ENCODE measurements at regions not wholly inside any gene's neighbourhood (a gene's known extent, or its start where the extent isn't known, plus 50 kb on each side); places are given as distances from the start of the nearest gene placed in this dataset.

DNA sequence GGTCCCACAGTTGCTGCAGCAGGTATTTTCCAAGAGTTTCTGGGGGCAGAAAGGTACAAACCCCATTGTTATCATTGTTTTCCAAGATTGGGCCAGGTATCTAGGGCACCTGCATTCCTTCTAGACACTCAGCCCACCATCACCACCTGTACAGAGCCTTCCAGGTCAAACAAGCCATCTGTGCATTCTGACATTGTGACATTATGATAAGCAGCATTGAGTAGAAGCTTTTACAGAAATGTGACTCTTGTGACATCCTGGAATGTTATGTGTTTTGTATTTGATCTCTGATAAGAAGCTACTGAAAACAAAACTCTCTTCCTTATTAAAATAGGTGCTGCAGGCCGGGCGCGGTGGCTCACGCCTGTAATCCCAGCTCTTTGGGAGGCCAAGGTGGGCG lies 128.1 kb upstream of the CCN2 start:
- ATAC-seq (ENCODE audit: low FRiP score), result no peak
- TF ChIP-seq, protein P1, sequence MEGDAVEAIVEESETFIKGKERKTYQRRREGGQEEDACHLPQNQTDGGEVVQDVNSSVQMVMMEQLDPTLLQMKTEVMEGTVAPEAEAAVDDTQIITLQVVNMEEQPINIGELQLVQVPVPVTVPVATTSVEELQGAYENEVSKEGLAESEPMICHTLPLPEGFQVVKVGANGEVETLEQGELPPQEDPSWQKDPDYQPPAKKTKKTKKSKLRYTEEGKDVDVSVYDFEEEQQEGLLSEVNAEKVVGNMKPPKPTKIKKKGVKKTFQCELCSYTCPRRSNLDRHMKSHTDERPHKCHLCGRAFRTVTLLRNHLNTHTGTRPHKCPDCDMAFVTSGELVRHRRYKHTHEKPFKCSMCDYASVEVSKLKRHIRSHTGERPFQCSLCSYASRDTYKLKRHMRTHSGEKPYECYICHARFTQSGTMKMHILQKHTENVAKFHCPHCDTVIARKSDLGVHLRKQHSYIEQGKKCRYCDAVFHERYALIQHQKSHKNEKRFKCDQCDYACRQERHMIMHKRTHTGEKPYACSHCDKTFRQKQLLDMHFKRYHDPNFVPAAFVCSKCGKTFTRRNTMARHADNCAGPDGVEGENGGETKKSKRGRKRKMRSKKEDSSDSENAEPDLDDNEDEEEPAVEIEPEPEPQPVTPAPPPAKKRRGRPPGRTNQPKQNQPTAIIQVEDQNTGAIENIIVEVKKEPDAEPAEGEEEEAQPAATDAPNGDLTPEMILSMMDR (IDR thresholded peaks at IDR 0.05), result no peak
- no peak for DNase-seq (ENCODE audit: low spot score)

- ATAC-seq (ENCODE audit: low FRiP score) (no peak), DNase-seq (ENCODE audit: low spot score) (no peak)
- TF ChIP-seq, protein P1 (IDR thresholded peaks at IDR 0.05), result no peak
These were observed 125.3 kb upstream of the CCN2 start for GRCh38 chr6:132076452-132076851.

DNA sequence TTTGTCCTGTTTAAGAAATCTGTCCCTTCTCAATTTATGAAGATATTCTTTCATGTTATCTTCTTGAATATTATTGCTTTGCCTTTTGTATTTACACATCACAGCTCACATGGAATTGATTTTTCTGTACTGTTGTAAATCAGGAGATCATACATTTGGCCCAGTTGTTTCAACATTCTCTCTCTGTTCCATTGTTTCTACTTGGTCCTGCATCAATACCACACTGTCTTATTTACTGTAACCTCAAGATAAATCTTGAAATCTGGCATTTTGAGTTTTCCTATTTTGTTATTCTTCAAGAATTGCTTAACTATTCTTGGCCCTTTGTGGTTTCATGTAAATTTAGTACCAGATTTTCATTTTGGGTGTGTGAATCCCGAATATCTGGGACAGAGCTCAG lies 121.7 kb upstream of the CCN2 start:
- TF ChIP-seq, protein P1 (IDR thresholded peaks at IDR 0.05), result no peak
- ATAC-seq (ENCODE audit: low FRiP score) (no peak), DNase-seq (ENCODE audit: low spot score) (no peak)

- TF ChIP-seq, protein P1 (IDR thresholded peaks at IDR 0.05), result no peak
- DNase-seq (ENCODE audit: low spot score) (no peak), ATAC-seq (ENCODE audit: low FRiP score) (no peak)
These were observed 121.1 kb upstream of the CCN2 start for GRCh38 chr6:132072271-132072670.

DNA sequence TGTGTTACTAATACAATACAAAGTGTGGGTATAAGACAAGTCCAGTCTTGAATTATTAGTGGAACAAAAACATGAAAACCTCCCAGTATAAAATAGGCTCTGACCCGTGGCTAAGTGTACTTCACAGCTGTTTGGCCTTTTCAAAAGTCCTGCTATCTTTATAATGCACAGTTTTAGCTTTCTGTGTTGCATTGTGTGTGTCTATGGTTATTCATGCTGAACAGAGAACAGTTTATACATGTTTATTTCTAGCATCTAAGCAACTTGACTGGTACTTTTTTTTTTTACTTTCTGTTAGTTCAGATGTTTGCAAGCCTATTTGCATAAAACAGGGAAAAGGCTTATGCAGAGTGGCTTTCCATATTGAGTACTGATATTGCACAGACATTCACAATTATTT lies 119.2 kb upstream of the CCN2 start:
- TF ChIP-seq, protein P1 (IDR thresholded peaks at IDR 0.05), result no peak
- ATAC-seq (ENCODE audit: low FRiP score) (no peak), DNase-seq (ENCODE audit: low spot score) (no peak)

GRCh38 chr6:132068766-132069165 lies 117.6 kb upstream of the CCN2 start:
- ATAC-seq (ENCODE audit: low FRiP score) (no peak), DNase-seq (ENCODE audit: low spot score) (no peak)
- TF ChIP-seq, protein P1 (IDR thresholded peaks at IDR 0.05), result no peak

DNA sequence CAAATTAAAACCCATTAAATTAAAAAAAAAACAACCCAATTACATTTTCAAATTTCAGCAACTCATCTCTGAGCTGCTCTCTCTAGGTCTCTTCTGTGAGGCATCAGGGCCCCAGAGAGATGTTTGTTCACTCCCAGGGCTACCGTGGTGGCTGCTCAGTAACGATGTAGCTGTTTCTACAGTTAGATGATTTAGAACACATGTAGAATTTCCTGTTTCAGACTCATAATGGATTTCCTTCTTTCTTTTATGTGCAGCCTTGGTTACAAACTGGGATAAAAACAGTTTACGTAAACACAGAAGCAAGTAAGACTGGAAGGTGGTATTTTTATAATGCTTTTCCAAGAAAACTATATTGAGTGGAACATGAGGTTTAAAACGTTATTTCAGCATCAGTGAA lies 116.1 kb upstream of the CCN2 start:
- ATAC-seq (ENCODE audit: low FRiP score), result no peak
- no peak for DNase-seq (ENCODE audit: low spot score)
- TF ChIP-seq, protein P1 (IDR thresholded peaks at IDR 0.05), result no peak
